Right atrium auricular region (tissue), 2 donors: ENCODE measurements at regions not wholly inside any gene's neighbourhood (a gene's known extent, or its start where the extent isn't known, plus 50 kb on each side); places are given as distances from the start of the nearest gene placed in this dataset.

Experiments
- DNase-seq: peaks from one replicate; pipeline ENCODE4 v3.0.0-alpha.2; 2019; ENCODE audit warnings: low spot score
- H3K27ac ChIP-seq, 2 donors: fragments of 200-600 bp; sonication (generic); 1 replicate in 1 of 2; 2 replicates in 1 of 2; pipeline ENCODE4 v1.5.1; 2016 to 2019
- H3K27me3 ChIP-seq, 2 donors: fragments of 200-600 bp; sonication (generic); one replicate each; pipeline versions ENCODE4 v1.5.1 to v1.6.0; 2017 to 2019
- H3K36me3 ChIP-seq: fragments of 200-600 bp; sonication (generic); one replicate; pipeline ENCODE4 v1.5.1; 2016
- H3K4me1 ChIP-seq, 2 donors: fragments of 200-600 bp; sonication (generic); one replicate each; pipeline versions ENCODE4 v1.5.1 to v1.6.0; 2017 to 2019
- H3K4me3 ChIP-seq, 2 donors: fragments of 200-600 bp; sonication (generic); 1 replicate in 1 of 2; 2 replicates in 1 of 2; pipeline ENCODE4 v1.5.1; 2017 to 2019; ENCODE audit warnings: mild to moderate bottlenecking in 1 of 2, moderate library complexity in 1 of 2
- H3K9me3 ChIP-seq, 2 donors: fragments of 200-600 bp; sonication (generic); one replicate each; pipeline ENCODE4 v1.5.1; 2019
- TF ChIP-seq, protein P1 (sequence below), 2 donors: fragments of 200-600 bp; sonication (generic); IDR thresholded peaks; one replicate each; pipeline ENCODE4 v1.5.1; 2019; ENCODE audit warnings: antibody characterized with exemption in 2 of 2

DNA sequence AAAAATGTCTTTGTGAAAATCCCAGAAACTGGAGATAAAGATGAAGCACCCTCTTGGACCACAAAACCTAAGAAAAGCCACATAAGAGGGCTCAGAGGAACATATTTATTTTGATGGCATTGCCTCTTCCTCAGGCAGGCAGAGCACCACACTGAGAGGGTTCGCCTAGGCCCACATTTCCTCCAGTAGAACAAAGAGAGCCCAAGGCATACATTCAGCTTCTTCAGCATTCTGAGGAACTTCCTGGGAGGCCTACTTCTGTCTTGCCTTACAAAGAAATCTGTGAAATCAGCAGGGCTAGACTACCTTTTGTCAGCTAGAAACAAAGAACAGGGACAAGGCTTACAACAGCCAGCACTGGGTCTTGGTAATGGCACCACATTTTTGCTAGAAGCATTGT, 1325.3 kb downstream of the SI start:
- H3K36me3 ChIP-seq, result no peaks in the 10 kb centered on the region
- H3K27me3 ChIP-seq, result no peaks in the 10 kb centered on the region
- no peak overlapping the region for H3K4me3 ChIP-seq
- no peak overlapping the region for H3K27ac ChIP-seq
- peaks cover 0 to 23% of the 10 kb centered on the region in 2 donors for H3K9me3 ChIP-seq
- TF ChIP-seq, protein P1, sequence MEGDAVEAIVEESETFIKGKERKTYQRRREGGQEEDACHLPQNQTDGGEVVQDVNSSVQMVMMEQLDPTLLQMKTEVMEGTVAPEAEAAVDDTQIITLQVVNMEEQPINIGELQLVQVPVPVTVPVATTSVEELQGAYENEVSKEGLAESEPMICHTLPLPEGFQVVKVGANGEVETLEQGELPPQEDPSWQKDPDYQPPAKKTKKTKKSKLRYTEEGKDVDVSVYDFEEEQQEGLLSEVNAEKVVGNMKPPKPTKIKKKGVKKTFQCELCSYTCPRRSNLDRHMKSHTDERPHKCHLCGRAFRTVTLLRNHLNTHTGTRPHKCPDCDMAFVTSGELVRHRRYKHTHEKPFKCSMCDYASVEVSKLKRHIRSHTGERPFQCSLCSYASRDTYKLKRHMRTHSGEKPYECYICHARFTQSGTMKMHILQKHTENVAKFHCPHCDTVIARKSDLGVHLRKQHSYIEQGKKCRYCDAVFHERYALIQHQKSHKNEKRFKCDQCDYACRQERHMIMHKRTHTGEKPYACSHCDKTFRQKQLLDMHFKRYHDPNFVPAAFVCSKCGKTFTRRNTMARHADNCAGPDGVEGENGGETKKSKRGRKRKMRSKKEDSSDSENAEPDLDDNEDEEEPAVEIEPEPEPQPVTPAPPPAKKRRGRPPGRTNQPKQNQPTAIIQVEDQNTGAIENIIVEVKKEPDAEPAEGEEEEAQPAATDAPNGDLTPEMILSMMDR (IDR thresholded peaks at IDR 0.05), result no peak
- no peak for DNase-seq
- H3K4me1 ChIP-seq, result no peaks in the 10 kb centered on the region

DNA sequence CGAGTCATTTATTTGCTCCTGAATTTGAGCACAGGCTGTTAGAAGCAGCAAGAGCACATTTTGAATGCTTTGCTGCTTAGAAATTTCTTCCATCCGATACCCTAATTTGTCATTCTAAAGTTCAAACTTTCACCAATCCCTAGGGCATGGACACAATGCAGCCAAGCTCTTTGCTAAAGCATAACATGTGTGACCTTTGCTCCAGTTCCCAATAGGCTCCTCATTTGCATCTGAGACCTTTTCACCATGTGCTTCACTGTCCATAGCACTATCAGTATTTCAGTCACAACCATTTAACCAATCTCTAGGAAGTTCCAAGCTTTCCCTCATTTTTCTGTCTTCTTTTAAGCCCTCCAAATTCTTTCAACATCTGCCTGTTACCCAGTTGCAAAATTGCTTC, 1333.1 kb downstream of the SI start:
- Histone ChIP-seq H3K27ac (no peak overlapping the region), H3K4me1 (no peaks in the 10 kb centered on the region), H3K4me3 (no peak overlapping the region), H3K36me3 (no peaks in the 10 kb centered on the region), H3K27me3 (peaks cover 0 to 3% of the 10 kb centered on the region in 2 donors), H3K9me3 (no peaks in the 10 kb centered on the region)
- TF ChIP-seq, protein P1 (IDR thresholded peaks at IDR 0.05), result no peak
- no peak for DNase-seq

DNA sequence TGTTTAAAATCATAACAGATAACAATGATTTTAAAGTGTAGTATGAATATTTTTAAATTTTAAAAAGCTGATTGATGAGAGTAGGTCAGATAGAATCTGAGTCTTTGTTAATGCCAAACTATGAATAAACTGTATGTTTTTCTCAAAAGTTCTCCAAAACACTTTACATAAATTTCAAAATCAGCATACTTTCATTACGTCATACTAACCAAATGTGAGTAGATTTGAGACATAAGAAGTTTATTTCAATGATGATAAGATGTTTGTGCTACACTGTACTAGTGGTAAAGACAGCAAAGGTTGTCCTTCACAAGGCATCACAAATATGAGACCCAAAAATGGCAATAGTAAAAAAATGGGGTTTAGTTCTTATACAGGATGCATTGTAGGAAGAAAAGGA, 1342.9 kb downstream of the SI start:
- no peak for DNase-seq
- TF ChIP-seq, protein P1 (IDR thresholded peaks at IDR 0.05), result no peak
- H3K36me3 ChIP-seq, result no peaks in the 10 kb centered on the region
- peaks cover 0 to 14% of the 10 kb centered on the region in 2 donors for H3K9me3 ChIP-seq
- H3K27ac ChIP-seq, result no peak overlapping the region
- H3K4me3 ChIP-seq, result no peak overlapping the region
- H3K27me3 ChIP-seq, result no peaks in the 10 kb centered on the region
- no peaks in the 10 kb centered on the region for H3K4me1 ChIP-seq

DNA sequence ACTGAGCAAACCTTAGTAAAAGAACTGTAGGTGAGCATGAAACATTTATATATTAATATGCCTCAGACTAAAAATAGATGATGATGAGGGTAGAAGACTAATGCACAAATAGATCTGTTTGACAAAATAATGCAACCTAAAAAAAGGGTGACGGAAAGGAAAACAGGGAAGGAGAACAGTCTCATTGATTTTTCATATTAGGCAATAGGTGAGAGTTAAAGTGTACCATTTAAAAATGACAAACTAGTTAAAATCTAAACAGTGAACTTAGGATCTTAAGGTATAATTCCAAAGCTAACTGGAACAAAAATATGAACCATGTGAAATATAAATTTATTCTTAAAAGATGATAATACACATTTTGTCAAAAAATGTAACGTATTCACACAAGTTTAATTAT, 1347.6 kb downstream of the SI start:
- H3K36me3 ChIP-seq, result no peaks in the 10 kb centered on the region
- no peaks in the 10 kb centered on the region for H3K4me1 ChIP-seq
- no peak for DNase-seq
- H3K9me3 ChIP-seq, result no peaks in the 10 kb centered on the region
- no peak overlapping the region for H3K4me3 ChIP-seq
- TF ChIP-seq, protein P1 (IDR thresholded peaks at IDR 0.05), result no peak
- H3K27me3 ChIP-seq, result no peaks in the 10 kb centered on the region
- no peak overlapping the region for H3K27ac ChIP-seq

DNA sequence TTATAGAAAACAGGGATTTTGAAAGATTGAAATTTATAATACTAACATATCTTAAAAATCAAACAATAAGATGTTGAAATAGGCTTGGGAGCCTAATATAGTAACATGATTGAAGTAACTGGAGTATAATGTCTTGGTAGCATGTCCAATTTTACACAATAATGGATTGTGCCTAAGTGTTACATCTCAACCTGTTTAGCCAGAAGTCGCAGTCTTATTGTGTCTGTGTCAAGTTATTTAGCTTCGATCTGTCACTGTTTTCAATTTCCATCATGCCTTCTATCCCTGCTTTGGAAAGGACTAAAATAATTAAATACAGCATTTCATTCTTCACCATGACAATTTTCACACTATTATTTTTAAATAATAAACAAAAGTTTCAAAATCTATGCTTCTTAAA, 1352.2 kb downstream of the SI start:
- no peaks in the 10 kb centered on the region for H3K4me1 ChIP-seq
- TF ChIP-seq, protein P1 (IDR thresholded peaks at IDR 0.05), result no peak
- DNase-seq, result no peak
- no peak overlapping the region for H3K4me3 ChIP-seq
- H3K27me3 ChIP-seq, result no peaks in the 10 kb centered on the region
- no peak overlapping the region for H3K27ac ChIP-seq
- H3K36me3 ChIP-seq, result no peaks in the 10 kb centered on the region
- no peaks in the 10 kb centered on the region for H3K9me3 ChIP-seq

DNA sequence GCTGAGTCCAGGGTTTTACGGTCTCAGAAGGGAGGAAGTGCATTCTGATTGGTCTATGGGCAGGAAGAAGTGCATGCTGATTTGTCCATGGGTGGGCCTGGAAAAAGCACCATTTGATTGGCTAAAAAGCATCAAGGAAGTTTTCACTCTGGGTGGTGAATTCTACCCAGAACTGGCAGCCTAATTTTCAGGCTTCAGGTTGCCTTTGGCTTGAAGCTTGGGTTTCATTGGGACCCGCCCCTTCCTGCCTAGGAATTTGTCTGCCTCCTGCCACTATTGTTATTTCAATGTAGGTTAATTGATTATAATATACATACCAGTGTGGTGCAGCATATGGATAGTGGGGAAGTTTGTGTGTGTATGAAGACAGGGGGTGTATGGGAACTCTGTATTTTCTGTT, 1355.9 kb downstream of the SI start:
- H3K4me3 ChIP-seq, result no peak overlapping the region
- H3K27ac ChIP-seq, result no peak overlapping the region
- TF ChIP-seq, protein P1 (IDR thresholded peaks at IDR 0.05), result no peak
- H3K27me3 ChIP-seq, result no peaks in the 10 kb centered on the region
- no peaks in the 10 kb centered on the region for H3K36me3 ChIP-seq
- no peaks in the 10 kb centered on the region for H3K9me3 ChIP-seq
- DNase-seq, result no peak
- H3K4me1 ChIP-seq, result no peaks in the 10 kb centered on the region
